H1 (cell line): ENCODE measurements at regions not wholly inside any gene's neighbourhood (a gene's known extent, or its start where the extent isn't known, plus 50 kb on each side); places are given as distances from the start of the nearest gene placed in this dataset.

Experiments
- CTCF ChIA-PET: fragments of 300-600 bp; sonication (Branson Sonifier 250); formaldehyde crosslinking; loops from one replicate; lab custom pipeline; 2021; ENCODE audit not compliant: partially characterized antibody; lab: Charles Lee
- POLR2A ChIA-PET: fragments of 300-600 bp; sonication (Branson Sonifier 250); formaldehyde crosslinking; loops from one replicate; lab custom pipeline; 2021; ENCODE audit warnings: inconsistent platforms; ENCODE audit not compliant: partially characterized antibody; lab: Charles Lee
- DNase-seq, 2 experiments: peaks; one replicate each; pipeline versions ENCODE4 v3.0.0 to v3.0.0-alpha.2; 2010 to 2022; ENCODE audit warnings: low spot score in 2 of 2, low read depth in 1 of 2, mixed read lengths in 1 of 2
- FAIRE-seq: peaks from 2 replicates; lab custom pipeline; 2011; peaks lifted over from hg19 to GRCh38; lab: Jason Lieb, UNC
- H2AFZ ChIP-seq: 2 replicates; pipeline ENCODE4 v1.8.1; 2012; ENCODE audit warnings: low read length, inconsistent platforms
- H2AK5ac ChIP-seq: 2 replicates; pipeline ENCODE4 v1.6.1; 2013; ENCODE audit warnings: low read depth, low read length
- H2BK120ac ChIP-seq: replicated peaks from 2 replicates; pipeline ENCODE3; 2013; ENCODE audit warnings: low read depth, low read length, inconsistent platforms
- H2BK12ac ChIP-seq: 2 replicates; pipeline ENCODE4 v1.6.1; 2013; ENCODE audit warnings: low read depth, low read length
- H2BK15ac ChIP-seq: 2 replicates; pipeline ENCODE4 v1.6.1; 2013; ENCODE audit warnings: low read length
- H2BK20ac ChIP-seq: 2 replicates; pipeline ENCODE4 v1.6.1; 2013; ENCODE audit warnings: low read length
- H2BK5ac ChIP-seq: 2 replicates; pipeline ENCODE4 v1.6.1; 2013; ENCODE audit warnings: low read depth, low read length
- H3K14ac ChIP-seq: 2 replicates; pipeline ENCODE4 v1.6.1; 2013; ENCODE audit warnings: inconsistent platforms; ENCODE audit not compliant: insufficient read length
- H3K18ac ChIP-seq: 2 replicates; pipeline ENCODE4 v1.6.1; 2013; ENCODE audit warnings: low read length; ENCODE audit errors: extremely low read depth
- H3K23ac ChIP-seq: 2 replicates; pipeline ENCODE4 v1.6.1; 2013; ENCODE audit warnings: inconsistent platforms; ENCODE audit not compliant: insufficient read length
- H3K23me2 ChIP-seq: 2 replicates; pipeline ENCODE4 v1.6.1; 2013; ENCODE audit warnings: low read depth, low read length
- H3K27ac ChIP-seq: 2 replicates; pipeline ENCODE4 v1.6.1; 2011; ENCODE audit warnings: low read depth, low read length, inconsistent platforms
- H3K27me3 ChIP-seq, 4 experiments: replicated peaks in 1 of 4; 1 replicate in 1 of 4; 2 replicates in 3 of 4; pipeline versions ENCODE4 v1.6.1 to v1.8.1; 2011 to 2013; ENCODE audit warnings: low read length in 3 of 4, mild to moderate bottlenecking in 3 of 4, inconsistent platforms in 2 of 4, mixed read lengths in 2 of 4, moderate library complexity in 1 of 4; ENCODE audit not compliant: control insufficient read depth in 3 of 4, insufficient read depth in 3 of 4; ENCODE audit errors: extremely low read depth in 1 of 4
- H3K36me3 ChIP-seq, 4 experiments: 2 replicates each; pipeline versions ENCODE4 v1.6.1 to v1.8.1; 2011 to 2013; ENCODE audit warnings: mild to moderate bottlenecking in 4 of 4, low read length in 3 of 4, moderate library complexity in 2 of 4, control low read depth in 1 of 4, inconsistent platforms in 1 of 4; ENCODE audit not compliant: insufficient read depth in 4 of 4, control insufficient read depth in 2 of 4
- H3K4ac ChIP-seq: replicated peaks from 2 replicates; pipeline ENCODE3; 2013; ENCODE audit warnings: low read length, low read depth, mixed read lengths, inconsistent platforms; ENCODE audit not compliant: insufficient read length
- H3K4me1 ChIP-seq, 4 experiments: replicated peaks in 1 of 4; 1 replicate in 1 of 4; 2 replicates in 3 of 4; pipeline versions ENCODE4 v1.6.1 to v1.8.1; 2011 to 2013; ENCODE audit warnings: low read length in 3 of 4, inconsistent platforms in 2 of 4, mixed read lengths in 1 of 4; ENCODE audit not compliant: insufficient read depth in 4 of 4, control insufficient read depth in 3 of 4
- H3K4me2 ChIP-seq, 2 experiments: 2 replicates each; pipeline versions ENCODE4 v1.6.1 to v1.8.1; 2011 to 2013; ENCODE audit warnings: low read depth in 2 of 2, low read length in 2 of 2, control low read depth in 1 of 2, inconsistent platforms in 1 of 2, mild to moderate bottlenecking in 1 of 2; ENCODE audit not compliant: insufficient read depth in 1 of 2
- H3K4me3 ChIP-seq, 4 experiments: fragments of 200-600, 300-600 bp in 1 of 4; sonication (generic), shearing (Covaris generic), sonication (Bioruptor Twin) in 1 of 4; 2 replicates each; pipeline versions ENCODE4 v1.5.1 to v1.8.1; 2011 to 2016; ENCODE audit warnings: low read length in 4 of 4, low read depth in 3 of 4, control low read depth in 2 of 4, inconsistent platforms in 2 of 4, mild to moderate bottlenecking in 2 of 4, mixed read lengths in 1 of 4, moderate library complexity in 1 of 4; ENCODE audit not compliant: insufficient read depth in 2 of 4; ENCODE audit errors: extremely low read depth in 1 of 4
- H3K56ac ChIP-seq: replicated peaks from 2 replicates; pipeline ENCODE3; 2013; ENCODE audit warnings: low read depth, mild to moderate bottlenecking, mixed read lengths, low read length, inconsistent platforms; ENCODE audit not compliant: insufficient read length
- H3K79me1 ChIP-seq: 2 replicates; pipeline ENCODE4 v1.6.1; 2013; ENCODE audit warnings: low read depth, low read length, control low read depth
- H3K79me2 ChIP-seq, 2 experiments: 2 replicates each; pipeline versions ENCODE4 v1.6.1 to v1.8.1; 2012 to 2013; ENCODE audit warnings: low read length in 2 of 2, mild to moderate bottlenecking in 2 of 2, inconsistent platforms in 1 of 2; ENCODE audit not compliant: insufficient read depth in 2 of 2, control insufficient read depth in 1 of 2
- H3K9ac ChIP-seq, 4 experiments: replicated peaks in 1 of 4; 1 replicate in 1 of 4; 2 replicates in 3 of 4; pipeline versions ENCODE4 v1.6.1 to v1.8.1; 2011 to 2013; ENCODE audit warnings: low read depth in 3 of 4, low read length in 3 of 4, control low read depth in 2 of 4, mild to moderate bottlenecking in 2 of 4, moderate library complexity in 2 of 4, inconsistent platforms in 1 of 4; ENCODE audit errors: extremely low read depth in 1 of 4
- H3K9me3 ChIP-seq, 2 experiments: 2 replicates each; pipeline versions ENCODE4 v1.6.1 to v1.8.1; 2012 to 2013; ENCODE audit warnings: mild to moderate bottlenecking in 2 of 2, moderate library complexity in 2 of 2, control low read depth in 1 of 2, inconsistent platforms in 1 of 2, low read depth in 1 of 2, low read length in 1 of 2, mixed read lengths in 1 of 2; ENCODE audit not compliant: insufficient read depth in 2 of 2
- H4K20me1 ChIP-seq, 2 experiments: replicated peaks in 1 of 2; 2 replicates each; pipeline versions ENCODE3 to v1.8.1; 2011 to 2013; ENCODE audit warnings: inconsistent platforms in 2 of 2, low read length in 2 of 2, mild to moderate bottlenecking in 1 of 2; ENCODE audit not compliant: insufficient read depth in 2 of 2, control insufficient read depth in 1 of 2
- H4K5ac ChIP-seq: 2 replicates; pipeline ENCODE4 v1.6.1; 2013; ENCODE audit warnings: low read length, low read depth, mixed read lengths, inconsistent platforms; ENCODE audit not compliant: insufficient read length
- H4K8ac ChIP-seq: 2 replicates; pipeline ENCODE4 v1.8.0; 2013; ENCODE audit warnings: mild to moderate bottlenecking, moderate library complexity, low read length, inconsistent platforms; ENCODE audit not compliant: insufficient read depth; ENCODE audit errors: extremely low read depth
- H4K91ac ChIP-seq: replicated peaks from 2 replicates; pipeline ENCODE3; 2013; ENCODE audit warnings: low read length, mixed read lengths, inconsistent platforms; ENCODE audit not compliant: insufficient read length
- CBX8 ChIP-seq: fragments of 300-800, 300-1000 bp; sonication (generic); IDR thresholded peaks from 2 replicates; pipeline ENCODE4 v1.7.1; 2016; ENCODE audit warnings: low read depth, low read length, borderline replicate concordance
- CHD1 ChIP-seq: IDR thresholded peaks from 2 replicates; pipeline ENCODE4 v1.6.1; 2012; ENCODE audit warnings: low read depth, low read length, improper control_type of control experiment
- GABPA ChIP-seq: IDR thresholded peaks from 2 replicates; pipeline ENCODE4 v1.6.1; 2011; ENCODE audit warnings: mild to moderate bottlenecking, low read length, moderate library complexity, borderline replicate concordance; ENCODE audit not compliant: insufficient read depth
- NRF1 ChIP-seq: IDR thresholded peaks from 2 replicates; pipeline ENCODE4 v1.6.1; 2011; ENCODE audit warnings: mild to moderate bottlenecking, low read depth, low read length, improper control_type of control experiment
- SIRT6 ChIP-seq: IDR thresholded peaks from one replicate; pipeline ENCODE4 v1.7.1; 2012; ENCODE audit warnings: low read length, inconsistent platforms
- SIX5 ChIP-seq: IDR thresholded peaks from 2 replicates; pipeline ENCODE4 v1.6.1; 2011; ENCODE audit warnings: mild to moderate bottlenecking, low read depth, low read length
- ZNF274 ChIP-seq: IDR thresholded peaks from 2 replicates; pipeline ENCODE4 v1.7.0; 2012; ENCODE audit warnings: low read length, borderline replicate concordance; ENCODE audit errors: extremely low read depth

- H2AK5ac ChIP-seq, result no peak overlapping the region
- no peaks in the 10 kb centered on the region for H3K79me2 ChIP-seq
- H3K4me3 ChIP-seq, result no peak overlapping the region
- no peak overlapping the region for H2BK120ac ChIP-seq
- peaks cover 20 to 40% of the 10 kb centered on the region in 2 experiments for H3K9me3 ChIP-seq
- CTCF ChIA-PET, result no interaction called here
- no peaks in the 10 kb centered on the region for H3K27me3 ChIP-seq
- H3K23ac ChIP-seq, result no peak overlapping the region
- no peak overlapping the region for H3K18ac ChIP-seq
- POLR2A ChIA-PET, result no interaction called here
- no peak overlapping the region for H2BK5ac ChIP-seq
- H3K4me1 ChIP-seq, result no peaks in the 10 kb centered on the region
- no peak overlapping the region for H2BK20ac ChIP-seq
- no peak overlapping the region for H3K27ac ChIP-seq
- H3K4ac ChIP-seq, result no peak overlapping the region
- no peak overlapping the region for H3K56ac ChIP-seq
- no peak overlapping the region for H2BK15ac ChIP-seq
- H3K79me1 ChIP-seq, result no peaks in the 10 kb centered on the region
- no peak overlapping the region for H3K14ac ChIP-seq
- no peaks in the 10 kb centered on the region for H3K23me2 ChIP-seq
- no peak overlapping the region for H4K5ac ChIP-seq
- no peak overlapping the region for H2AFZ ChIP-seq
- FAIRE-seq (no peak), DNase-seq (no peak)
- H4K20me1 ChIP-seq, result no peaks in the 10 kb centered on the region
- no peak overlapping the region for H4K8ac ChIP-seq
- H4K91ac ChIP-seq, result no peak overlapping the region
- no peak overlapping the region for H3K9ac ChIP-seq
- no peak overlapping the region for H3K4me2 ChIP-seq
- H2BK12ac ChIP-seq, result no peak overlapping the region
- no peaks in the 10 kb centered on the region for H3K36me3 ChIP-seq
- TF ChIP-seq CBX8, result no peak
- TF ChIP-seq SIRT6, result no peak
- TF ChIP-seq SIX5, result no peak
- TF ChIP-seq GABPA, result no peak
- no peak for TF ChIP-seq NRF1
- TF ChIP-seq ZNF274, result no peak
- no peak for TF ChIP-seq CHD1
These were observed 175.9 kb upstream of the SNX2 start for GRCh38 chr5:122599000-122599399.
